EL (cell line): ENCODE measurements at regions not wholly inside any gene's neighbourhood (a gene's known extent, or its start where the extent isn't known, plus 50 kb on each side); places are given as distances from the start of the nearest gene placed in this dataset.

ENCODE experiments used
- DNase-seq: peaks from one replicate; pipeline ENCODE4 v3.0.0-alpha.2; 2016

GRCh38 chr10:8726779-8727084, 672.2 kb downstream of the GATA3 start:
- DNase-seq = no peak

DNA sequence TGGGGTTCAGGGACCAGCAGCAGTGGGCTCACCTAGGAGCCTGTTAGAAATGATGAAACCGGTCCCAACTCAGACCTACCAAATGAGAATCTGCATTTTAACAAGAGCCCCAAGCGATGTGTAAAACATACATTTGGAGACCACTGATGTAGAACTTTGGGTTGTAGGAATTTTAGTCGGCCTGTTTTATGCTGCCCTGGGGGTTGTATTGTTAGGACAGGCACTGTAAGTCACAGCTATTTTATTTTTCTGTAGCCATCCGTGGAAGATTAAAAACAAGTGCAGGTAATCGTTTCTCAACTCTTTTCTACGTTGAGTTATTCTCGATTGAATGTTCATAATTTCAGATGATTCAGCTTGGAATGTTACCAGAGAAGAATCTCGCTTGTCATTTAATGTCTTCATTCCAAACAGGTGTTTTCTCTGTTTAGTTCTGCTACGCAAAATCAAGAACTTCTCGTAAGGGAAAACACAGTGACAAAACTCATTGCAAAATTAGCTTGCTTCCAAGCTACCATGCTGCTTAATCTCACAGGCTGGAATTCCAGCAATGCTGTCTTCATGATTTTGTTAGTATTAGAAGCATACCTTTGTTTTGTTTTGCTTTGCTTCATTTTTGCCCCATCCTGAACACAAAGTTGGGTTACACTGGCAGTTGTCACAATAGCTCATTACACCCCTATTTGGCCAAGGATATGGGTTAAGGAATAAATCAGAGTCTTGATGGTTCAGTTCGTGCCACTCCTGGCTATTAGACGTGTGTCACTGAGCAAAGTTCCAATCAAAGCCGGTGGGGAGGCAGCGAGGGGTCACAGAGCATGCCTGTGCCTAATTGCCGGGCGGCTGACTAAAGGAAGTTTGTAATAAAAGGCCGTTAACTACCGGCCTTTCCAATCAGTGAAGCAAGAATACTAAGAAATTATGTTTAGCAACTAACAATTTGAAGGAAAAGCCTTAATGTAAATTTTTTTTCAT, 676.9 kb downstream of the GATA3 start:
- DNase-seq = no peak

- DNase-seq = no peak
Measured at GRCh38 chr10:8738987-8739386, 684.5 kb downstream of the GATA3 start.

- DNase-seq = no peak
Measured at GRCh38 chr10:8752146-8752843, 697.8 kb downstream of the GATA3 start.

GRCh38 chr10:8758029-8758428, 703.5 kb downstream of the GATA3 start:
- no peak for DNase-seq

- DNase-seq = no peak
Measured at GRCh38 chr10:8766899-8767298, 712.4 kb downstream of the GATA3 start.

GRCh38 chr10:8767591-8767990, 713.1 kb downstream of the GATA3 start:
- DNase-seq = no peak

DNA sequence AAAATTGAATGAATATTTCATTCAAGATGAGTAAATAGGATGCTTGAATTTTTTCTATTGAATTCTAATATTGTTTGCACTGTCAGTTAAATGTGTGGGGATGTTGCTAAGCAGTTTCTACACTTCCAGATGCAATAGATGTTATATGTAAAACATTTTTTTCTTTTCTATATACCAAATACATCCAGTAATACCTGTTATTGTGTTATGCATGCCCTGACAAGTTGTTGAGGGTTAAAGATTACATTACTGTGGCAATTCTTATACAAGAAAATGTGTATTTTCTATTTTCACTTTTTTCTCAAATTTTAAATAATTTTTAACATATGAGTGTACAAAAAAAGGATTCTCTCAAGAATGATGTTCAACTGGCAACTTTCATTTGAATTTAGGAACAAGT, 713.9 kb downstream of the GATA3 start:
- DNase-seq = no peak

- no peak for DNase-seq
Measured at GRCh38 chr10:8768852-8769251, 714.4 kb downstream of the GATA3 start.

- DNase-seq = no peak
Measured at GRCh38 chr10:8776926-8777622, 722.6 kb downstream of the GATA3 start.

DNA sequence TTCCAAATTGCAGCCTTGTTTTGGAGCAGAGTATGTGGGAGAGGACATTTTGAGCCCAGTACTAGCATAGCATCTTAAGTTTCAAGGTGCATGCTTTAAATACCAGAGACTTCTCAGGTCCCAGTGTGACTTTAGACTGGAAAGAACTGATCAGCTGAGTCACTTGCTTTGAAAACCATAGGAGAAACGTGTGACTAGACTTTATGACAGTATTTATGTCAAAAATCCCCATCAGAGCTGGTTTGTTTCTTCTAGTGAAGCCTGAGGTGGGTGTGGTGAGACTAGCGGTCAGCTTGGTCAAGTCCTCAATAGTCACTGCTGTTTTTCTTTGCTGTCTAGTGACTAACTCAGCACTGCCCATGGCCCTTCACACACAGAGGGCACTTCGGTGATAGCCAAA, 724.2 kb downstream of the GATA3 start:
- DNase-seq = no peak

GRCh38 chr10:8787649-8788048, 733.2 kb downstream of the GATA3 start:
- DNase-seq = no peak

DNA sequence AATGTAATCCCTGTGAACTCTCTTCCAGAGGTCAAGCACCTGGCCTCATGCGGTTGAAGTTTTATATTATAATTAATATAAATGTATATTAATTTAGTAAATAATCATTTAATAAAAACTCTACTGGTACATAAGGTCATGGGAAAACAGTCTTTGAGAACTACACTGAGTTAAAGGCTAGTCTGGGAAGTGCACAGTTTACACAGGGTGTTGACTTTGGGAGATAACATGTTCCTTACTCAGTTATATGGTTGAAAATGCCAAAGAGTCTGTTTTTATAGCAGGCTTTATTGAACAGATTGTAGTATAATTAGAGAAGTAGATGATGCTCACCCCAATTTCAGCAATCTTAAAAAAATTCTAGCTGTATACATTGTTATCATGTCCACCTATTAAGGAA, 735.9 kb downstream of the GATA3 start:
- DNase-seq = no peak

DNA sequence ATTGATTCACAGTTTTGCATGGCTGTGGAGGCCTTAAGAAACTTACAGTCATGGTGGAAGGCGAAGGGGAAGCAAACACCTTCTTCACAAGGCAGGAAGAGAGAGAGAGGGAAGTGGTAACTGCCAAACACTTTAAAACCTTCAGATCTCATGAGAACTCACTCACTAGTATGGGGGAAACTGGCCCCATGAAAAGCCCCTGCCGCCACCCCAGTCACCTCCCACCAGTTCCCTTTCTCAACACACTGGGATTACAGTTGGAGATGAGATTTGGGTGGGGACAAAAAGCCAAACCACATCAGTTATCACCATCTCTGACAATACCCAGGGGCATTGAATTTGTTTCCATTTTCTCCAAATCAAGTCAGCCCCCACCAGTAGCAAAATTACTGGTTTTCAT, 740.4 kb downstream of the GATA3 start:
- no peak for DNase-seq

GRCh38 chr10:8800426-8800825, 745.9 kb downstream of the GATA3 start:
- DNase-seq = no peak

DNA sequence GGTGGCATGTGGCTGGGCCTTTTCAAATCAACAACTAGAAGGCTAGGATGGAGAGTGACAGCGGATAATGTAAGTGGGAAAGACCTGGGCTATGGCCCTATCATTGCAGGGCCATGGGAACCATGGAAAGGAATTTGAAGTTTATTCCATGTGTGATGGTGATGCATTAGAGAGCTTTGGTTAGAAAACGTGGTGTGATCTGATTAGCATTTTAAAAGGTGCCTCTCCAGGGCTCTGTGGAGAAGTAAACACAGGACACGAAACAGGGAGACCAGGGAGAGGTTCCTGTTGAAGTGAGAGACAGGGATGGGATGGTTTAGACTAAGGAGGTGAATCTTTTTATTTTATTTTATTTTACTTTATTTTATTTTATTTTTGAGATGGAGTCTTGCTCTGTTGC, 749.5 kb downstream of the GATA3 start:
- DNase-seq = no peak

- DNase-seq = no peak
Measured at GRCh38 chr10:8810677-8811076, 756.2 kb downstream of the GATA3 start.

DNA sequence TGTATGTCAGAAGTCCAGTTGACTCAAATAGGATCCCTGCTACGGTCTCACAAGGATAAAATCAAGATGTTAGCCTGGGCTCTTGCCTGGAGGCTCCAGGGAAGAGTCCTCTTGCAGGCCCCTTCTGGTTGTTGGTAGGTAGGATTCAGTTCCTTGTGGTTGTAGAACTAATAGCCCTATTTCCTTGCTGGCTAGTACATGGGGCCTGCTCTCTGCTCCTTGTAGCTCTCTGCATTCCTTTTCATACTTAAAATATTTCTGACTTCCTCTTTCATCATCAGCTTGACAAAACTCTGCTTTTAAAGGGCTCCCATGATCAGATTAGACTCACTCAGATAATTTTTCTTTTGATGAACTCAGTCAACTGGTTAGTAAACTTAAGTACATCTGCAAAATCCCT, 756.7 kb downstream of the GATA3 start:
- DNase-seq = no peak

DNA sequence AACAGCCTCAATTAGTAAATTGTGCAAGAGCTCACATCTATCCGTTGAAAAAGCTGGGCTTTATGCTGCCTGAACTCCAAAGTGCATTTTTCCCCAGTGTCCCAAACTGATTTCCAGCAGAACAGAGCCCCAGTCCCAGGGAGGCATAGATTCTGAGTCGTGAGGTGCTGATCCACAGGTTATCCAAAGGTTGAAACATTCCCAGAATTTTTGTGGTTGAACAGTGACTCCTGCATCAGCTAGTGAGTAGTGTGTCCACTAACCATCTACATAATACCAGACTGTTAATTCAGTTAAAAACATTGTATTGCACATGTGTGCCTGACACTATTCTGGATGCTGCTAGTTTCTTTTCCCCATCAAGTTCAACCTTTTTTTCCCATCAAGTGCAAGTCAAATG, 761.5 kb downstream of the GATA3 start:
- DNase-seq = no peak

DNA sequence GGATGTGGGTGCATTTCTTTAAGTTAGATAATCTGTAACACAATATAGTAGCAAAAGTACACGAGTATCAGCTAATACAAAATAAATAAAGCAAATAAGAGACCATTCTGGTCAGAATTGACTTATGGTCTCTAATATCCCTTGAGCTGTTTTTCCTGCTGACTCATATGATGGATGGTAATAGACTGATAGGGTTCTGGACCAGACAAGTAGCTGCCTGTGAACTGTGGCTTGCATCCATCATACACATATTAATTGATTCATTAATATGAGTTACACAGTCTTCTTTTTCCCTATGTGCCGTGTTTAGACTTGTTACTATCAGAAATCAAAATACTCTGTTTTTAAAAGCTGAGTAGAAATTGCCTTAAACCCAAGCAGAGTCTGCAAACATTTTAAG, 762.8 kb downstream of the GATA3 start:
- no peak for DNase-seq

DNA sequence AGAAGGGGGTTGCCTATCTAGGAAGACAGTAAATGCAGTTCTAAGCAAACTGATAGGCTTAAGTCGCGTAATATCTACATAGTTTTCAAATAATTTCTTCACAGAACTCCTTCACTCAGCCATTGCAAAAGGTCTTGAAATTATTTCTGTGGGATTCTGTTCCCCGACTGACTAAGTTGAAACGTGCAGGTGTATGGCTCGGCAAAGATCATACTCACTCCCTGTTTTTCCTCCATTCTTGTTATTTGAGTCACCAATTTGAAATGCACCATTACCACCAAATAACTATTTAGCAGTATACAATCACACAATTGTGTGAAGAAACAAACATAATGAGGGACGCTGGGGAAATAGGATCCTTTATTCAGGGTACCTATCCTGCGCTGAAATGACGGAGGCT, 771.1 kb downstream of the GATA3 start:
- DNase-seq = no peak

GRCh38 chr10:8829592-8829991, 775.1 kb downstream of the GATA3 start:
- DNase-seq = no peak

DNA sequence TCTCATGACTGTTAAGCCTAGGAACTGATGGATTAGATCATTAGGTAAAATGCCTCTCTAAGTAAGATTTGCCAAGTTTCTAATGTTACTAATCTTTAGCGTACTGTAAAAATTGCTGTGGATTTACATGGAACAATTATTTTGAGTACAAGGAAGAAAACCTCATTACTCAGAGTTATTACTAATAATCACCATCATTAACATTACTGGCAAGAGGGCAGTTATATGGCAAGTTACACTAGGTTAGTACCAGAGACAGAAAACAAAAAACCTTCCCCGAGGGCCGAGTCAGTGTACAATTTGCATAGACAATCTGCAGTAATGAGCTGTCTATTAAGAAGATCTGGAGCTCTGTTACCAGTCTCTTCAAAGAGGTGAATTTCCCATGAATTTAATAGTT, 775.6 kb downstream of the GATA3 start:
- no peak for DNase-seq

DNA sequence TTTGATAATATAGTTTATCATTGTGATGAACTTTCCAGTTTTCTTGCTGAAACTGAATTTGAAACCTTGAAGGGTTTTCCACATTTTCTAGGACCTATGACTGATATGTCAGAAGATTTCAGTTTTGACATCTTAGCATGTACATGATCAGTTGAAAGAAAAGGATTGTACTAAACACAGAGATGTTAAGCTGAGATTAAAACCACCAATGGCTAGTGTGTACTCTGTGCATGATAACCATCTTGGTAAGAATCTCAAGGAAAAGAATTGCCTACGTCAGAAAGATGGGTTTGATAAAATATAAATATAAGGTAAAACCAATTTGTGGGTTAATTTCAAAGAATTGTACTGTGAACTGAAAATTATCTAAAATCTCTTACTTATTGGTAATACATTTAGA, 776.4 kb downstream of the GATA3 start:
- DNase-seq = no peak
